ENCODE measurements at regions not wholly inside any gene's neighbourhood (a gene's known extent, or its start where the extent isn't known, plus 50 kb on each side); places are given as distances from the start of the nearest gene placed in this dataset.
"Not testable (repeated sequence)": the region's sequence is repeated elsewhere in the genome, so short reads cannot be mapped to it uniquely, and the experiment has no call there.

GRCh38 chr6:169406804-169407203 lies 153.2 kb upstream of the THBS2 start:
- in situ Hi-C loops (cut with HindIII; ENCODE audit: low pct_ligation_motif_present, low pct_unique_long_range_greater_than_20kb, low sequenced_read_pairs) = no loop called here
- DNase-seq = no peak

DNA sequence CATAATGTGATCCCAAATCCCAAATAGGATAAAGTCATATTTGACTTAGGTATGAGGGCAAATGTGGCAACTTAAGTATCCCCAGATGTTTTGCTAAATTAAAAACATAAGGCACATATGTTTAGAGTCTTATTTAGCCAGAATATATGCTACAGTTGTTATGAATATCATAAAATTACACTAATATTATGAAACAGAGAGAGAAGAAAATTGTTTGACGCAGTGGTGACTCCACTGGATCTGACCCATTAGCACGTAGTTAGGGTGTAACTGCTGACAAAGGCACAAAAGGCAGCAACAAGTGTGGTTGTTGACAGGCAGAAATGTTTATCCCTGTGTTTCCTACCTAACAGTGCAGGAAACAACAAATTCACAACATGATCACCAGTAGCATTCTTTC lies 152.4 kb upstream of the THBS2 start:
- in situ Hi-C loops (cut with HindIII; ENCODE audit: low pct_ligation_motif_present, low pct_unique_long_range_greater_than_20kb, low sequenced_read_pairs) = no loop called here
- DNase-seq = no peak

DNA sequence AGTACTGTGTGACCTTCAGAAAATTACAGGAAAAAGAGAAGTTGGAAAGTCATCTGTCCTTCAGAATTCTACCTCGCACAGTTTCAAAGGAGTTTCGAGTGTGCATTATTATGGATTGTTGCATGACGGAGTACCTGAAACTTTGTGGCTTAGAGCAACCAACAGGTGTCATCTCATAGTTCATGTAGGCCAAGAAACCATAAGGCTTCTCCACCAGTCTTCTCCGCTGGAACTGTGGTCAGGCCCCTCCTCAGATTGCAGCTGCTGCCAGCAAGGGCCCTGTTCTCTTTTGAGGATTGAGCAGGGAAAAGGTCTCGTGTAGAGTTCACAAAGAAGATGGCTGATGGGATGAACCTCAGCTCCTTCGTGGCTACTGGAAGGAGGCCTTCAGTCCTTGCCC lies 151.2 kb upstream of the THBS2 start:
- no peak for DNase-seq
- in situ Hi-C loops (cut with HindIII; ENCODE audit: low pct_ligation_motif_present, low pct_unique_long_range_greater_than_20kb, low sequenced_read_pairs) = no loop called here

DNA sequence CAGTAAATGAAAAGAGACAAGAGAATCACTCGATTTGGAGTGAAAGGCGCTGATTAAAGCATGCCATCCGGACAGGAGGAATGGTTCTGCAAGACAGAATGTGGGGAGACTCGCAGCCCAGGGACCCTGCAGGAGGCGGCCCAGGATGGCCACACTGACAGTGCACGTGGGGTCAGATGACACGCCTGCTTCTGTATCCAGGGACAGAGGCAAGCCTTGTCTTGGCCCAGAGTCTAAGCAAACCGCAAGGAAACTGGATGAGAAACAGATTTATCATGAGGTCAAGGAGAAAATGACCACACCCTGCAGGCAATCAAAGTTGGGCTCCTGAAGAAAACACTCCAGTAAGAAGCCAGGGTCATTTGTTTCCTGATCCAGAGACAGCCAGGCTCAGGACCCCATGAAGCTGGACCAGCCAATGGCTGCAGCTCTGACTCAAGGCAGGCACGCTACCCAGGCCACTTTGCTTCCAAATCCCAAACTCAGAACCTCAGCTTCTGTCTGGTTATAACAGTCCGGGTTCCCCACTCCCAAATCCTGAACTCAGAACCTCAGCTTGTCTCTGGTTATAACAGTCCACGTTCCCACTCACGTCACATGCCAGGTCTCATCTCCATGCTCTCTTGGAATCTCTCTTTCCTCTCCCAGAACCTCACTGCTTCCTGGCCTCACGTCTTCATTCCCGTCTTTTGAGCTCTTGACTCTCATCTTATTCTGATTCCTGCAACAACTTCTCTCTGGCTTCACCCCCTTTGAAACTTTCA lies 144.9 kb upstream of the THBS2 start:
- in situ Hi-C loops (cut with HindIII; ENCODE audit: low pct_ligation_motif_present, low pct_unique_long_range_greater_than_20kb, low sequenced_read_pairs) = no loop called here
- no peak for DNase-seq

- in situ Hi-C loops (cut with HindIII; ENCODE audit: low pct_ligation_motif_present, low pct_unique_long_range_greater_than_20kb, low sequenced_read_pairs) = no loop called here
Observed at GRCh38 chr6:169397684-169398083, 144.0 kb upstream of the THBS2 start.

DNA sequence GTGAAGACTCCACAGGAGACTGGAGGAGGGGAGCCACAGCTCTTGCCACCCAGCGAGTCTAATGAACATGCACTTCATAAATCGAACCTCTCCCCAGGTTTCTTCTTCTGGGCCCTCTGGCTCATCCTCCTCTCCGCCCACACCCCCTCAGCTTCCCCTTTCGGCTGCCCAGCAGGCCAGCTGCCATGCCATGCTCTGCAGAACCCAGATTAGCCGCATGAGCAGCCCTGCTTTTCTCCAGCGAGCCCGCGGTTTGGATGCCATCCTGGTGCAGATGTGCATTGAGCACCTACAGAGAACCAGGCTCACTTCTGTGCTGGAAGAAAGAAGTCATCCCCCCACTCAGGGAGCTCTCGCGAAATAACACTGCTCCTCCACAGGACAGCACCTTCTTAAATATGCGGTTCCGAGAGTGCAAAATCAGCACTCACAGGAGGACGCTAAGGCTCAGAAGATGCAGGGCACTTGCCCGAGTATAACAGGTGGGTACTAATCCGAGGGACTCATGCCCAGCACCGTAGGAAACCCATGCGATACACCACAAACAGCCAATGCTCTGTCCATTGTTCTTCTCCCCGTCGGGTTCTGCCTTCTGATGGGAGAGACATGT lies 143.0 kb upstream of the THBS2 start:
- in situ Hi-C loops (cut with HindIII; ENCODE audit: low pct_ligation_motif_present, low pct_unique_long_range_greater_than_20kb, low sequenced_read_pairs) = no loop called here
- DNase-seq = no peak

More at GRCh38 chr6:169397684-169398083, 144.0 kb upstream of the THBS2 start:
- peak; percentile 16 for DNase-seq

DNA sequence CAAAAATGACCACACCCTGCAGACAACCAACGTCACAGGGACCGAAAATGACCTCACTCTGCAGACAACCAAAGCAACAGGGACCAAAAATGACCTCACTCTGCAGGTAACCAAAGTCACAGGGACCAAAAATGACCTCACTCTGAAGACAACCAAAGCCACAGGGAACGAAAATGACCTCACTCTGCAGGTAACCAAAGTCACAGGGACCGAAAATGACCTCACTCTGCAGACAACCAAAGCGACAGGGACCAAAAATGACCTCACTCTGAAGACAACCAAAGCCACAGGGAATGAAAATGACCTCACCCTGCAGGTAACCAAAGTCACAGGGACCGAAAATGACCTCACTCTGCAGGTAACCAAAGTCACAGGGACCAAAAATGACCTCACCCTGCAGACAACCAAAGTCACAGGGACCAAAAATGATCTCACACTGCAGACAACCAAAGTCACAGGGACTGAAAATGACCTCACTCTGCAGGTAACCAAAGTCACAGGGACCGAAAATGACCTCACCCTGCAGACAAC lies 142.4 kb upstream of the THBS2 start:
- in situ Hi-C loops (cut with HindIII; ENCODE audit: low pct_ligation_motif_present, low pct_unique_long_range_greater_than_20kb, low sequenced_read_pairs); DNase-seq: not testable (repeated sequence)

DNA sequence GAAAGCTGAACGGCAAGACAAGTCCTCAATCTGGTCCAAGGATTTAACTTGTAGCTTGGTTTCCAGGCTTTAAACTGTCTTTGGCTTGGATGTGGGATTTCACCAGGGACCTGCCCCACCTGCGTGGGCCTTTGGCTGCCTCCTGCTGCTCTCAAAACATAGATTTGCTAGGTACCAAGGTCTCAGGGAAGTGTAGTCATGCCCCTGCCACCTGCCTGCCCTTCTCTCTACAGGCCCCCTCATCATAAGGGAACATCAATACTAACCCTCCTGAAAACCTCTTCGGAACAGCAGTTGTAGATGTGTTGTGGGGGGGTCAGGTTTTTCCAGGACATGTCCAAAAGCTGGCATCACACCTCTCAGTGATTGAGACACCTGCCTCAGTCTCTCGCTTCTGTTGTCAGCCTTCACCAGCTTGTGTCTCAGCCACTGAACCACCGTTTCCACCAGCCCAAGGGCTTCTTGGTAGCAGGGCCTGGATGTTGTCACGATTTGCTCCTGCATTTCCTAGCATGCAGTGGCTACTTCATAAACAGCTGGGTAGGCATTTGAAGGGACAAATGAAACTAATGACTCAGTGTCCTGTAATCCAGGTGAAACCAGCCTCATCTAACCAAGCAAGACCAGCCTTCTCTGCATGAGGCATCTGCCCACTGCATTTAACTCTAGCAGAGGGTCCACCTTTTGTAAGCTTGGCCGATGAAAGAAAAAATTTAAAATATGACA lies 141.6 kb upstream of the THBS2 start:
- in situ Hi-C loops (cut with HindIII; ENCODE audit: low pct_ligation_motif_present, low pct_unique_long_range_greater_than_20kb, low sequenced_read_pairs) = no loop called here
- no peak for DNase-seq

DNA sequence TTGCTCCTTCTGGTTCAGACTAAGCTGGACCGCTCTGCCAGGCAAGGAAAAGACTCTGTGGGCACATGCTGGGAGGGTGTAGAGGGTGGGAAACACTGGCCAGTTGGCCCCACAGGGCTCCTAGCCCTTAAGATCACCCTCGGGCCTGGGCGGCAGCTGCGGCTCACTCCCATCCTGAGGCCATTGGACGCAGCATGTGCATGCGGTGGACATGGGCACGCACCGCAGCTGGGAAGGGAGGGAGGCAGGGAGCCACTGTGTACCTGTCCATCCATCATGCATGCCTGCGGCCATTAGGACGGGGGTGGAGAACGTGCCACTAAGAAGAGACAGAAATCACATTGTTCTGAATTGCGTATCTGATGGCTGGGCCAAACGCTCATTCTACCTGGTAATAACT lies 140.1 kb upstream of the THBS2 start:
- DNase-seq = no peak
- in situ Hi-C loops (cut with HindIII; ENCODE audit: low pct_ligation_motif_present, low pct_unique_long_range_greater_than_20kb, low sequenced_read_pairs) = no loop called here

DNA sequence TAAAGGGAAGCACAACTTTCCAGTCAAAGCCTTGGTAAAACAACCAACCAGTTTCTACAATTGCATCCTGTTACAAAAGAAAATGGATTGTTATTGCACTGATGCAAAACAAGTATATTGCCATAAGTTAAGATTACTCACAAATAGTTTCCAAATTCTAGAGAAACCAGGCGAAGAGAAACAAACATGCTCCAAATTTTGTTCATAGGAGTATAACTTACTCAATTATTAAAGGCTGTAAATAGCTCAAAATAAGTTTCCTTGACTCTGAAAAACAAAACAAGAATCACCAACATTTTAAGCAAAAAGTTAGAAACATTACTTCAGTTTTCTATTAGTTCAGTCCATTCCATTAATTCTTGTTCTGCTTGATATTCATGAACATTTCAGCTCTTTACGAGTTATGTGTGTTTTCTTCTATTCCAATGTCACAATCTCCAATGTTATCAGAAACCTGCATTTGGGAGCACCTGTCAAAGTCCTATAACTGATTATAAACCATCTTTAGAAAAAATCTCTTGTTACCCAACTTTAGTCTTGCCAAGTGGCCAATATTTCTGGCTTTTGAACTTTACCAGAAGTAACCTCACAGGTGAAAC lies 137.9 kb upstream of the THBS2 start:
- DNase-seq = no peak
- in situ Hi-C loops (cut with HindIII; ENCODE audit: low pct_ligation_motif_present, low pct_unique_long_range_greater_than_20kb, low sequenced_read_pairs) = no loop called here

DNA sequence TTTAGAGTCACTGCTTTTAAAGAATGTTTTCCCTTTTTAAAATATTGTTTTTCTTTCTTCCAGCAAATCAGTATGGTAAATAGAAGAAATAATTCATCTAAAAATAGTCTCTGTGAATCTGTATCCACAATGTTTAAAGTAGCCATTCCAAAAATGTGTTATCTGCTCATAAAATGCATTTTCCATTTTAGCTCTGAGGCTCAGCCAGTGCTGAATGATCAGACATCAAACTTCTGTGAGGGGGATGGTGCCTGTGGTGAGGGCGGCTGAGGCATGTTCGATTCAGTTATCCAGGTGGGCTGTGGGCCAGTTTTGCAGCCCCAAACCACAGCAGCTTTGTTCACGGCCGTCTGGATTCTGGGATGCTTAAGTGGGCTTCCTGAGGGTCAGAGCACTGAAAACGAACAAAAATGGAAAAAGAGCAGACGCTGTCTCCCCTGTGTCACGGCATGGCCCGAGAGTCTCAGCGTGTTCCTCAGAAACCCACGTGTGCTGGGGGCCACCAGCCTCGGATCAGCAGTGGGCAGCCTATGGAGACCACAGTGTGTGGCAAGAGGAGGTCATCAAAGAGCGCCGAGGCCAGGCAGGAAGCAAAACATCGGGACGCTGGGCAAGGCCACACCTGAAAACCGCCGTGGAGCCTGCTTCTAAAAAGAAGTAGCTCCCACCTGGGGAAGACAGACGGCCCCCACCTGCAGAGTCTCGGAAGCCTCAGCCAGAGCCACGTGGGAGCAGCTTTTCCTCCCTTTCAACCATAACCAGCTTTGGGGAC lies 134.9 kb upstream of the THBS2 start:
- DNase-seq = no peak
- in situ Hi-C loops (cut with HindIII; ENCODE audit: low pct_ligation_motif_present, low pct_unique_long_range_greater_than_20kb, low sequenced_read_pairs) = no loop called here

DNA sequence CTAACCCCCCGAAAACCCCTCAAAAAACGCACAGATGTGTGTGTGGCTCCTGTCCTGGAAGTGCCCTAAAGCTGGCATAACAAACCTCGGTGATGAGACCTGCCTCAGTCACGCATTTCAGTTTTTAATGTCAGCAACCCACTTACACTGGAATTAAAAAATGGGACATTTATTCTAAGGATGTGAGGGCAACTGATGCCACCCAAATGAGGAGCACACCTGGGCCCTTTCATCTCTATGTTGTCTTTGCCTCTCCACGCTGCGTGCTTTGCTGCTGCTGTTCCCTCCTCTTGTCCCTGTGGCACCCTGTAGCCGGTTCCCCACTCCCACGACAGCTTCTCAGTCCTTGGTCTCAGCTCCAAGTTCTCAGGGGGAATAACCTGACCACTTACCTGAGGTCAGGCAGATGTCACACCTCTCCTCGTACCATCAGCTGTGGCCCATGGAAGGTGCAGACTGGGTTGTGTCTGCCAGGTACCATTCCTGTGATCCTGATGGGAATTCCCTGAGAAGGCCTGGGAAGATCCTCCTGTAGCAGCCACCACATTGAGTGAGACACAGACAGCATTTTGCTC lies 134.2 kb upstream of the THBS2 start:
- DNase-seq = no peak
- in situ Hi-C loops (cut with HindIII; ENCODE audit: low pct_ligation_motif_present, low pct_unique_long_range_greater_than_20kb, low sequenced_read_pairs) = no loop called here

- no peak for DNase-seq
- in situ Hi-C loops (cut with HindIII; ENCODE audit: low pct_ligation_motif_present, low pct_unique_long_range_greater_than_20kb, low sequenced_read_pairs) = no loop called here
Observed at GRCh38 chr6:169386411-169387057, 132.9 kb upstream of the THBS2 start.

GRCh38 chr6:169385237-169385880 lies 131.7 kb upstream of the THBS2 start:
- in situ Hi-C loops (cut with HindIII; ENCODE audit: low pct_ligation_motif_present, low pct_unique_long_range_greater_than_20kb, low sequenced_read_pairs) = no loop called here
- no peak for DNase-seq

DNA sequence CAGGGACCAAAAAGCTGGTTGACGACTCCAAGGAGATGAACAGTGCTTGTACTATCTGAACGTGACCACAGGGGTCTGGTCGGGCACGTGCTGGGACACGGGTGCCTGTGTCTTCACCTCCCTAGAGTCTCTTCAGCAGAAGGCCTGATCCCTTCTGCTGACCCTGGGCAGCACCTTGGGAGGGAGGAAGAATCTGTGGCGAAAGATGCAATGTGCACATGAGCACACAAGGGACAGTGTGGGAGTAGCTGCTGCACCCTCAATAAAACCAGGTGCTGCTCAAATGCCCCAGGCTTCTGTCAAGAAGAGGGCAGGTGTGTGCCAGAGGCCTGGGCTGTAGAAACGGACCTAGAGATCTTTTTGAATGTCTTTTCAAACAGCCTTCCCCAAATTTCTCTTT lies 130.6 kb upstream of the THBS2 start:
- DNase-seq = no peak
- in situ Hi-C loops (cut with HindIII; ENCODE audit: low pct_ligation_motif_present, low pct_unique_long_range_greater_than_20kb, low sequenced_read_pairs) = no loop called here

GRCh38 chr6:169383265-169383664 lies 129.6 kb upstream of the THBS2 start:
- DNase-seq = no peak
- in situ Hi-C loops (cut with HindIII; ENCODE audit: low pct_ligation_motif_present, low pct_unique_long_range_greater_than_20kb, low sequenced_read_pairs) = no loop called here

- in situ Hi-C loops (cut with HindIII; ENCODE audit: low pct_ligation_motif_present, low pct_unique_long_range_greater_than_20kb, low sequenced_read_pairs) = no loop called here
- no peak for DNase-seq
Observed at GRCh38 chr6:169382735-169383134, 129.1 kb upstream of the THBS2 start.

Measured in ACHN (cell line).